GM23248 (cell line): ENCODE measurements at regions not wholly inside any gene's neighbourhood (a gene's known extent, or its start where the extent isn't known, plus 50 kb on each side); places are given as distances from the start of the nearest gene placed in this dataset.

ENCODE experiments used
- EZH2 ChIP-seq: fragments of 200-600 bp; sonication (generic); IDR thresholded peaks from 2 replicates; pipeline ENCODE4 v1.6.1; 2018; ENCODE audit warnings: antibody characterized with exemption, mild to moderate bottlenecking; ENCODE audit not compliant: insufficient read depth, poor library complexity, severe bottlenecking
- EZH2phosphoT487 ChIP-seq: fragments of 200-600 bp; sonication (generic); IDR thresholded peaks from 2 replicates; pipeline ENCODE4 v1.6.1; 2018; ENCODE audit warnings: antibody characterized with exemption, moderate library complexity, mild to moderate bottlenecking, low read depth; ENCODE audit not compliant: insufficient read depth

DNA sequence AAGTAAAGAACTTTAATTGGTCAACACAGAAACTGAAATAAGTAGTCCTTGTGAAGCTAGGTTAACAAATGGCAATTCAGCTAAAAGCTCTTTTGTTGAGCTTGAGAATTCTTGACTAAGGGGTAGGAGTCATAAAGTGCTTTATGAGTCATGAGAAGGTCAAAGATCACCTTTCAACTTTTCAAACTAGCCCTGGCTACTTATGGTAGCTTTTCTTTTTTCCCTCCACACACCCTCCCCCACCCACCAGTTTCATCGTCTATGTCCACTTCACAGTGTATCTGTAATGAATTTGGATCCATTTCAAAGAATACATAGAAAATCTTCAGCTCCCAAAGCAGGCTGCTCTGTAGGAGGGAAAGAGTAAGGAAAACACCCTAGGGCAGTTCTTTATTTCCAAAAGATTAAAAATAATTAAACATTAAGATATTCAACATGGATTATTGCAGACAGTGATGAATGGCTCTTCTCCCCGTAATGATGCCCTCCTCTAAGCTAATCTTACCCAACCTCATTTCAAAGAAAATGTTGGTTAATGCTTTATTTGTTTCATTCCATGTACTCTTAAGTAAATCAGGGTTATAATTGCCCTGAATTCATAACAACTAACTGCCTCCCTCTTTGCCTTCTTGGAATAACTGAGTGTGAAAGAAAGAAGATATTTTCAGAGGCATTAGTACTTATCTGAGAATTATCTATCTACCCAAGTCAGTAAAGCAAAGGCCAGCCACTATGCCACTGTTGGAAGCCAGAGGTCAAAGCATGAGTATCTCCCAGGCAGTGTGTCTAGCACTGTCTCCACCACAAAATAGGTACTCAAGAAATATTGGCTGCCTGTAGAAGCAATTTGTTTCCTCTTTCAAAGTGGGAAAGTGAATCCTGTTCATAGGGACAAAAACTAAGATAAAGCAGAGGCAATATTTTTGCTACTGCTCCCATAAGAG lies 290.6 kb downstream of the PIK3R1 start:
- TF ChIP-seq EZH2phosphoT487 (no peak), EZH2 (no peak)
